GM12873 (cell line): ENCODE measurements at regions not wholly inside any gene's neighbourhood (a gene's known extent, or its start where the extent isn't known, plus 50 kb on each side); places are given as distances from the start of the nearest gene placed in this dataset.

Experiments used
- CTCF ChIP-seq: IDR thresholded peaks from 2 replicates; pipeline ENCODE4 v1.5.1; 2012; ENCODE audit warnings: low read depth, mild to moderate bottlenecking, moderate library complexity, low read length, control low read depth; ENCODE audit not compliant: insufficient read depth; ENCODE audit errors: missing control alignments

GRCh38 chr14:65794674-65795279 lies 382.2 kb downstream of the FUT8 start:
- TF ChIP-seq CTCF, result no peak

- TF ChIP-seq CTCF, result no peak
Measured at GRCh38 chr14:65798216-65798615, 385.7 kb downstream of the FUT8 start.

GRCh38 chr14:65800694-65801093 lies 388.2 kb downstream of the FUT8 start:
- TF ChIP-seq CTCF, result no peak

GRCh38 chr14:65802196-65802595 lies 389.7 kb downstream of the FUT8 start:
- TF ChIP-seq CTCF, result no peak

- TF ChIP-seq CTCF, result no peak
Measured at GRCh38 chr14:65803885-65804284, 391.4 kb downstream of the FUT8 start.

GRCh38 chr14:65804439-65805112 lies 392.0 kb downstream of the FUT8 start:
- no peak for TF ChIP-seq CTCF

- no peak for TF ChIP-seq CTCF
Measured at GRCh38 chr14:65805113-65805473, 392.6 kb downstream of the FUT8 start.
